22Rv1 (cell line): ENCODE measurements at regions not wholly inside any gene's neighbourhood (a gene's known extent, or its start where the extent isn't known, plus 50 kb on each side); places are given as distances from the start of the nearest gene placed in this dataset.

Source experiments
- CTCF ChIP-seq: fragments of 450-650 bp; IDR thresholded peaks from 2 replicates; pipeline ENCODE4 v1.5.1; 2017; ENCODE audit warnings: mild to moderate bottlenecking
- ZFX ChIP-seq: fragments of 450-650 bp; IDR thresholded peaks from 2 replicates; pipeline ENCODE4 v1.6.1; 2017; ENCODE audit warnings: antibody characterized with exemption, borderline replicate concordance

GRCh38 chr14:71250347-71250746, 343.1 kb downstream of the PCNX1 start:
- TF ChIP-seq CTCF (no peak), ZFX (no peak)
